H1 (cell line): ENCODE measurements at regions not wholly inside any gene's neighbourhood (a gene's known extent, or its start where the extent isn't known, plus 50 kb on each side); places are given as distances from the start of the nearest gene placed in this dataset.

Experiments used
- BACH1 ChIP-seq: IDR thresholded peaks from 2 replicates; pipeline ENCODE4 v1.6.1; 2012; ENCODE audit warnings: low read length, improper control_type of control experiment
- CREB1 ChIP-seq: IDR thresholded peaks from 2 replicates; pipeline ENCODE4 v1.6.1; 2012; ENCODE audit warnings: inconsistent platforms
- CTCF ChIP-seq, 3 experiments: IDR thresholded peaks; 1 replicate in 2 of 3; 2 replicates in 1 of 3; pipeline versions ENCODE4 v1.5.1 to v1.6.1; 2011; ENCODE audit warnings: low read length in 3 of 3, mild to moderate bottlenecking in 3 of 3, inconsistent platforms in 2 of 3, low read depth in 1 of 3, moderate library complexity in 1 of 3; ENCODE audit not compliant: insufficient read depth in 1 of 3; ENCODE audit errors: control extremely low read depth in 1 of 3
- EZH2 ChIP-seq: fragments of 200-600 bp; sonication (generic); IDR thresholded peaks from 2 replicates; pipeline ENCODE4 v1.7.1; 2012; ENCODE audit warnings: low read depth, mild to moderate bottlenecking, moderate library complexity, low read length, inconsistent platforms; ENCODE audit not compliant: severe bottlenecking
- GABPA ChIP-seq: IDR thresholded peaks from 2 replicates; pipeline ENCODE4 v1.6.1; 2011; ENCODE audit warnings: mild to moderate bottlenecking, low read length, moderate library complexity, borderline replicate concordance; ENCODE audit not compliant: insufficient read depth
- HDAC2 ChIP-seq, 2 experiments: fragments of 300-600 bp in 1 of 2; sonication (generic) in 1 of 2; IDR thresholded peaks; 2 replicates each; pipeline ENCODE4 v1.6.1; 2011 to 2012; ENCODE audit warnings: low read depth in 2 of 2, low read length in 2 of 2, mild to moderate bottlenecking in 2 of 2, moderate library complexity in 2 of 2, borderline replicate concordance in 1 of 2, inconsistent platforms in 1 of 2
- JUND ChIP-seq: IDR thresholded peaks from 2 replicates; pipeline ENCODE4 v1.6.1; 2011; ENCODE audit warnings: mild to moderate bottlenecking, improper control_type of control experiment, low read length
- POLR2AphosphoS5 ChIP-seq: IDR thresholded peaks from 2 replicates; pipeline ENCODE4 v1.6.1; 2011; ENCODE audit warnings: low read depth, low read length
- RXRA ChIP-seq: IDR thresholded peaks from 2 replicates; pipeline ENCODE4 v1.6.1; 2011; ENCODE audit warnings: low read depth, mild to moderate bottlenecking, low read length, moderate library complexity; ENCODE audit not compliant: insufficient read depth
- SIN3A ChIP-seq, 2 experiments: IDR thresholded peaks in 1 of 2; conservative IDR thresholded peaks in 1 of 2; 2 replicates each; pipeline ENCODE4 v1.6.1; 2011 to 2012; ENCODE audit warnings: low read length in 2 of 2, improper control_type of control experiment in 1 of 2, low read depth in 1 of 2, mild to moderate bottlenecking in 1 of 2
- SRF ChIP-seq: IDR thresholded peaks from 2 replicates; pipeline ENCODE4 v1.6.1; 2011; ENCODE audit warnings: mild to moderate bottlenecking, low read depth, low read length, moderate library complexity

- TF ChIP-seq CTCF (IDR thresholded peaks at IDR 0.05; ENCODE audit: control extremely low read depth in 1 of 3, insufficient read depth in 1 of 3, low read depth in 1 of 3, low read length in 3 of 3) (no peak), JUND (no peak), SRF (no peak), EZH2 (no peak), RXRA (no peak), SIN3A (conservative IDR thresholded peaks at IDR 0.05 in 1 of 2, IDR thresholded peaks at IDR 0.05 in 1 of 2; ENCODE audit: low read depth in 1 of 2, low read length in 2 of 2) (no peak), BACH1 (no peak), HDAC2 (IDR thresholded peaks at IDR 0.05; ENCODE audit: borderline replicate concordance in 1 of 2, low read depth in 2 of 2, low read length in 2 of 2) (no peak), GABPA (no peak), POLR2AphosphoS5 (no peak), CREB1 (no peak)
These were observed 209.9 kb downstream of the TEX29 start for GRCh38 chr13:111530137-111530870.
